NCI-H345 treated with DMSO at 0.1 percent for 48 hours (cell line): ENCODE measurements at regions not wholly inside any gene's neighbourhood (a gene's known extent, or its start where the extent isn't known, plus 50 kb on each side); places are given as distances from the start of the nearest gene placed in this dataset.

Experiments used
- DNase-seq: peaks from one replicate; lab custom pipeline; 2025; ENCODE audit not compliant: unreplicated experiment; lab: John Stamatoyannopoulos, UW

- no peak for DNase-seq
These were observed 130.2 kb downstream of the OAT start for GRCh38 chr10:124288486-124288885.

DNA sequence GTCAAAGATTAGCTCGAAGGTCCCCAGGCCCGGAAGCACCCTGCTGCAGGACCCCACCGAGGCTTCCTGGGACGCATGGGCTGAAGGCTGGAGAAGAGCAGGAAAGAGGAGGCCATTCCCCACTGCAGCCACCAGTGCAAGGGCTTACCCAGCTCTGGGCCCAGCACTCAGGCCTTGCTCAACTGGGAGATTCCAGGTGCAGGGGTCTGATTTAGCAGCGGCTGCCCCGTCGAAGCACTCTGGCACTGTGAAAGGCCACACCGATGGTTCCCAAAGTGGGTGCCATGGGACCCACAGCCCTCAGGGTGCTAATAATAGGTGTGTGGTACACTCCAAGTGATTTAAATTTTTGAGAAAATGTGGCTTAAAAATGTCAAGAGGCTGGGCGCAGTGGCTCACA is 130.9 kb downstream of the OAT start:
- DNase-seq = no peak

DNA sequence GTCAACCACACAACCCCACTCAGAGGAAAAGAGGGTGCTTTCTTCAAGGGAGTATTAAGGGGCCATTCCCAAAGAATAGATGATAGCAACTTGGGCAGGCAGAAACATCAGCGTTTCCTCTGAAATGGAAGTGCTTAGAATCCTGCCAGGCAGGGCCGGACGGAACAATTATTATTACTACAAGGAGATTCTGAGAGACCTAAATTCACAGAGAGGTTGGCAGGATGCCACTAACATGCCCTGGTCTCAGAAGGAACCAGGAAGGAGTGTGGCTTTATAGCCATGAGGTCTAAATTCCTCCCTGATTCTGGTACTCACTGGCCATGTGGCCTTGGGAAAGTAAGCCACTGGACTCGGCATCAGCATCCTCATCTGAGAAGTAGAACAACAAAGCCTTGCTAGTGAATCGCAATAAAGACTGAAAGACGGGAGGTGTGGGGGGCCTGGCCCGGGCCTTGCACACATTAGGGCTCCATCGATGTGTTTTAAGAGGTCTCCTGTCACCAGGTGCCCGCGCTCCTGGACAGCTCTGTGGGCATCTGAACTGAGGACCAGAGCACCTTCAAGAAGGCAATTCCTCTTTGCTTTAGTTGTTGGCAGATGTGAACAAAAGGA is 131.5 kb downstream of the OAT start:
- no peak for DNase-seq

- DNase-seq = no peak
These were observed 132.1 kb downstream of the OAT start for GRCh38 chr10:124286621-124287020.

DNA sequence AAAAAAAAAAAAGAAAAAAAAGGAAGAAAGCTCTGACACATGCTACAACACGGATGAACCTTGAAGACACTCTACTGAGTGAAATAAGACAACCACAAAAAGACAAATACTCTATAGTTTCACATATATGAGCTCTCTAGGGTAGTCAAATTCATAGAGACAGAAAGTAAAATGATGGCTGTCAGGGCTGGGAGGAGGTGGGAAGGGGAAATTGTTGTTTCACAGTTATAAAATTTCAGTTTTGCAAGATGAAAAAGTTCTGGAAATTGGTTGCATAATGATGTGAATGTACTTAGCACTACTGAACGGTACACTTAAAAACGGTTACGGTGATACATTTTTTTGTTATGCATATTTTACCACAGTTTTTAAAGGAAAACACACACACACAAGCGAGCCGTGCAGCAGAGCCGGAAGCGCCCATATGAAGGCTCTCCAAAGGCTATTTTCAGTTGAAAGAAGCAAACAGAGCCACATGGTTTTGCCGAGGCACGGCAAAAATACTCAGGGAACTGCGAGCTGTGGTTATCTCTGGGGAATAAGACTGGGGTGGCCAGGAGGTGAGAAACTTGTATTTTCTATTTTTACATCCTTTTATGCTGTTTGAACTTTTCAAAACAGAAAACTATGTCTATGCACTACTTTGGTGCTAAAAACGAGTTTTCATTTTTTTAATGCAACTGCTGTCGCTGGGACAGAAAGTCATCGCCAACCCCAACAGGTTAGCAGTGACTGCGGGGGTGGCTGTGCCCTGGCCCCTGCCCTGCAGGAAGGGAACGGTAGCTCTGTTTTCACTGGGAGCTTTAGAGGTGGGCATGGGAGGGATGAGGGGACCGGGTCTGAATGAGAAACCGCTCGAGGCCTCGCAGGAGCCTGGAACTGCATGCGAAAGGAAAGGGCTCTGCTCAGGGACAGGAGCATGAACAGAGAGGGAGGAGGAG is 132.9 kb downstream of the OAT start:
- DNase-seq = no peak

DNA sequence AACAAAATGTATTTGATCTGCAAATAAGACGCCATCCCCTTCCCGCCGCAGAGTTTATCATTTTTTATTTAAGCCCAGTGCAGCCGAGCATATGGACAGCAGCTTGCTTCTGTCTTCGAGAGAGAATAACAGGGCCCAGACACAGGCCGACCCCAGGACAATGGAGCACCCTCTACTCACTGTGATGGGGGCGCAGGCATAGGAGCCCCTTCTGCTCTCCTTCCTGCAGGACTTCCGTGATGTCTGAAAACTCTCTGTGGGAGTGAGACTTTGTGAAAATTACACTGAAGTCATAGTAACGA is 134.8 kb downstream of the OAT start:
- no peak for DNase-seq

DNA sequence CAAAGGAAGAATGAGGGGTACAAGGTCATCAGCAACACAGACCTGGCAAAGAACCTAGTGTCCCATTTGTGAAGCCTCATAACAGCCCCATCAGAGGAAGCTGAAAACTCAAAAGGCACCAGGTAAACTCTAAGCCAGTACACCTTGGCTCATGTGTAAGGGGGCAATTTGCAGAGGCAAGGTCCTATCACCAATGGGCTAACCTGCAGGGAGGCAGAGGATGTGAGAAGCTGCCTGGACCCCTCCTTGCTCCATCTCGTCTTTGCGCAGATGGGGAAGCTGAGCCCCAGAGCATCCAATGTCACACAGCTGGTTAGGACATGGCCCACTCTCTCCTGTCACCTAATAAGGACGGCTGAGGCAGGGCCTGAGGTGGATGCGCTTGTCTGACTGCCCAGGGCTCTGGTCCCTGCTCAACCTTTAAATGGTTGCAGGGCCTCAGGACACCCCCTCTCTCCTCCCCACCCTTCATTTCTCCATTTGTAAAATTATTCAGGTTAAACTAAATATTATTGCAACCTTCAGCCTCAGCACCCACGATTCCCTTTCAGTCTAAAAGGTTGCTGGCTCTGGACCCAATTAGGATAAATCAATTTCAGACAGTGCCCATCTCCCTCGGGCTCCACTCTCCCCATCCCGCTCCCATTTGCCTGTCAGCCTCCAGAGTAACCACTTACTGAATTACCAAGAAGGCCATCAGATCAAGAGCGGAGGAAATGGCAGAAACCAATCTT is 135.3 kb downstream of the OAT start:
- DNase-seq = no peak

- no peak for DNase-seq
These were observed 136.4 kb downstream of the OAT start for GRCh38 chr10:124282326-124282725.

GRCh38 chr10:124281666-124282065 is 137.1 kb downstream of the OAT start:
- no peak for DNase-seq

DNA sequence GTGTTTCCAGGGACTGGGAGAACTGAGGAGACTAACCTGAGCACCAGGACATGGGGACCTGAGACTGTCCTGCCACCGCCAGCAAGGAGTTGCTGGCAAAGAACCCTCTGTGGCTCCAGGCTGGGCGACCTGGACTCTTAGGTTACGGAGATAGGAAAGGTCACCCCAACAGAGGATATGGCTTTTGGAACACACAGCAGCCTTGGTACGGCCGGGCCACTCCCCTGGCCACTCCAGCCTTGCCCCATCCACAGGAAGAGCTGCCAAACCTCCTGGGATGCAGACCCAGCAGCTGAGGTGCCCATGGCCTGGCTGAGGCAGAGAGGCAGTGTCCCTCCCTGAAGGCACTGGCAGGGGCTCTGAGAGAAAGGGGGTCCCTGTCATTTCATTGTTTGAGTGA is 137.8 kb downstream of the OAT start:
- no peak for DNase-seq

DNA sequence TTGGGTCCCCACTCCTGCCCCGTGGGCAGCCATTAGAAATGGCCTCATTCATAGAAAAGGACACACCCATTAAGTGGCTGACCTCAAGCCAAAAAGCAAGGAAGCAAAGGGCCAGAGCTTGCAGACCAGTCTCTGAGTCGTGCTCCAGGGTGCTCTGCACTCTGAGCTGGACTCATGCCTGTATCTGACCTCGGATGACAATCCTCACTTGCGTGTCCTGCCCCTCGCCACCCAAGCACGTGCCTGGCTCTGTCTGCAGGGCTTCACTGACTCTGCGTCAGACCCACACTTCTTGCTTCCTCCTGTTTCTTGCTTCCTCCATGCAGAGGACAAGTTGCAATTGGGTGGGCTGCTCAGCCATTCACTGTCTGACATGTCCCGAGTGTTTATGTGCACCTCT is 138.8 kb downstream of the OAT start:
- no peak for DNase-seq

GRCh38 chr10:124279298-124279697 is 139.4 kb downstream of the OAT start:
- no peak for DNase-seq

DNA sequence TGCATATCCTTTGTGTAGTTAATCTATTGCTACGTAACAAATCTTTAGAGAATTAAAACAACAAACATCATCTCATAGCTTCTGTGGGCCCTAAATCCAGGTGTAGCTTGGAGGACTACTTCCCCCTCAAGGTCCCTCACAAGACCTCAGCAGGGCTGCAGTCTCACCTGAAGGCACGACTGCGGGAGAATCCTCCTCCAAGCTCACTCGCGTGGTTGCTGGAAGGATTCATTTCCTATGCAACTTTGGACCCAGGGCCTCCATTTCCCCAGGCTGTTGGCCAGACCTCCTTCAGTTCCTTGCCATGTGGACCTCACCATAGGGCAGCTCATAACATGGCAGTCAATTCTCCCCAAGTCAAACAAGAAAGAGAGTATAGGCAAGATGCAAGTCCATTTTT is 140.4 kb downstream of the OAT start:
- DNase-seq = no peak

DNA sequence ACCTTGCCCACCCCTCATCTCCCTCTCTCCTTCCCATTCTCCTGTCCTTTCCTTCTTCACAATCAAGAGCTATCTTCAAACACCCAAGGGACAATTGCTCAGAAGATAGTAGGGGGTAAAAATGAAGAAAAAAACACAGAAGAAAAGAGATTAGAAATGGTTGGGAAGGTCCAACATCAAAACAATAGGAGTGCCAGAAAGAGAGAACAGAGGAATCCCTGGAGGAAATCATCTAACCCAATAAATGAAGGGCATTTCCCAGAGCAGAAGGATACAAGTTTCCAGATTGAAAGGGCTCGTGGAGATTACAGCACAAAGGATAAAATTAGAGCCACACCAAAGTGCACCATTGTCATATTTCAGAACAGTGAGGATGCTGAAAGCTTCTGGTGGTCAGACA is 145.6 kb downstream of the OAT start:
- DNase-seq = no peak

DNA sequence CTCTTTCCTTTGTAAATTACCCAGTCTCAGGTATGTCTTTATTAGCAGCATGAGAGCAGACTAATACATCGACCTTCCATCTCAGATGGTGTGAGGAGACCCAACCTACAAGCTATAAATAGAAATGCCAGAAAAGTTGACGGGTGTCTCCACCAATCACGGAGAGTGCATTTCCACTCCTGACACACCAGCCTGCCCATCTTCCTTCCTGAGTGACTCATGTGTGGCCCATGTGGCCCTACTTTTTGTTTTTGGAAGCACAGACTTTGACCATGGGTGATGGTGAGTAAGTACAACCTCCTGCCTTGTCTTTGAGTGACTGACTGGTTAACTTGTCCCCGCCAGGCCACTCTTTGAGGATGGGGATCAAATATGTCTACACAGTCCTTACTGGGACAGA is 147.0 kb downstream of the OAT start:
- no peak for DNase-seq

DNA sequence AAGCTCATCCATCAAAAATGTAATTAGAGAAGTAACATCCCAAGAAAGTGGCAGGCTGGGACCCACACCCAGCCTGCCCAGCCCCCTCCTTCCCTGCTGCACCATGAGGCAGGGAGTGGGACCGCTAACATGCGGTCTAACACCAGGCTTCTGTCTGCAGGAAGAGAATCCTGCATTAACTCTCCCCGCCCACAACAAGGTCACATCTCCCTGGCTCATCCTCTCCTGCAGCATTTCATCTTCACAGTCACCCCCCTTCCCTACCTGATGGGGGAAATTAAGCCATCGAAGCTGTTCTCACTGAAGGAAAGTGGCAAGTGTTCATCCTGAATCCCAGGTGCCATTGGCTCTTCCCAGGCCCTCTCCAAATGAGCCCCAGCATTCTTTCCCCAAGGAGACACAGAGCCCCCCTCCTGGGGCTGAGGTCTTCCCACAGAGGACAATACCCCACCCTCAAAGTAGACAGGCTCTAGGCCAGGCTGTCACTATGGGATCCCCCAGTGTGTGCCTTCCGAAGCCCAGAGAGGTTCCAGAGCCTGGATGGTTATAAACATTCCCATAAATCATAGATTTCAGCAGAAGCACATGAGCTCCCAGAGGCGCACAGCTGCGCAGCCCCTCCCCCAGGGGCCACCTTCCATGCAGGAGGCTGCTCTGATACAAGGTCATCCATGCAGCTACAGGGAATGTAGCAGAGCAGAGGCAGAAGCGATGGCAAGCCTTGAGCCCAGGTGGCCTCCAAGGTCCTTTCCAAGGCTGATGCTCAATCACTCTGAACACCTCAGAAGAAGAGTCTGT is 148.0 kb downstream of the OAT start:
- DNase-seq = no peak

GRCh38 chr10:124268976-124269375 is 149.7 kb downstream of the OAT start:
- no peak for DNase-seq

- DNase-seq = no peak
These were observed 150.7 kb downstream of the OAT start for GRCh38 chr10:124267911-124268549.

GRCh38 chr10:124267231-124267885 is 151.4 kb downstream of the OAT start:
- DNase-seq = no peak

DNA sequence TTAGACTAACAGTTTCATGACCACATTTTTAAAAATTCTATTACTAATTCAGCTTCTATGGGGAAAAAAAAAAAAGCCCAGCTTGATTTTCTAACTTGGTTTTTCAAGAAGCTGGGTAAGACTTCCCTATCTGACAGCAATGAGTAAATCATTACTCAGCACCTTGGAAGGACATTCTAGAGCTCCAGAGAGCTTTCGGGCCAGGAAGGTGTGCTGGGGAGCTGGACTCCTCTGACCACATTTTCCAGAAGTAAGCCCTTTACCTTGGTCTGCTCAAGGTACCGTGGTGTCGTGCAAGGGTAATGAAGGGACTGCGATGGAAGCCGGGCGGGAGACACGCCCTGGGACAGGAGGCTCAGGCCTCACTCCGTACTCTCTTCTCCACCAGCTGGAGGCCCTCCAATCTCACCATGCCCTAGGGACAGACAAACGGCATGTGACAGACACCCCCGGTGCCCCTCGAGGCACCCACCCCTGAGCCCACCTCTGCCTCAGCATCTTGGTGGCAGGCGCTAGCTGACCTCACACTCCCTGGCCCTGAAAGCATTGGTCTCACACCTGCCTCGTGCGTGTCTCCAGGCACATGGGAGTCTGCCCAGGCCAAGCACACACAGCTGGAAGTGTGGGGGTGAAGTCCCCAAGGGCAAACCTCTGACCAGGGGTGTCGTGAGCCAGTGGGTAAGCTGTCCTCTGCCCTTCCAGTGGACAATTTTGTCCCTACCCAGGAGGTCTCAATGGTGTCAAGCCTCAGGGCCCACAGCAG is 152.1 kb downstream of the OAT start:
- no peak for DNase-seq
